Neuron (in vitro differentiated cells): ENCODE measurements at regions not wholly inside any gene's neighbourhood (a gene's known extent, or its start where the extent isn't known, plus 50 kb on each side); places are given as distances from the start of the nearest gene placed in this dataset.
A peak's percentile ranks its signal among the peaks of the same experiment; 100 is the strongest.

Experiments
- H2AFZ ChIP-seq: one replicate; pipeline ENCODE4 v1.6.1; 2013; ENCODE audit warnings: low read depth, mild to moderate bottlenecking, inconsistent platforms, low read length, moderate library complexity
- H3K27me3 ChIP-seq: one replicate; pipeline ENCODE4 v1.6.1; 2013; ENCODE audit warnings: low read length; ENCODE audit not compliant: insufficient read depth
- H3K36me3 ChIP-seq: one replicate; pipeline ENCODE4 v1.6.1; 2013; ENCODE audit warnings: low read length; ENCODE audit not compliant: insufficient read depth
- H3K4me1 ChIP-seq: one replicate; pipeline ENCODE4 v1.6.1; 2013; ENCODE audit warnings: low read length; ENCODE audit not compliant: insufficient read depth
- H3K4me3 ChIP-seq: 2 replicates; pipeline ENCODE4 v1.5.1; 2013; ENCODE audit warnings: mild to moderate bottlenecking, low read length, moderate library complexity
- H3K9me3 ChIP-seq: one replicate; pipeline ENCODE4 v1.6.1; 2013; ENCODE audit warnings: low read length

GRCh38 chr12:91513313-91513712 is 330.7 kb upstream of the DCN start:
- Histone ChIP-seq H3K4me3 (no peak overlapping the region), H2AFZ (no peak overlapping the region), H3K27me3 (no peaks in the 10 kb centered on the region)

GRCh38 chr12:91511795-91512420 is 329.3 kb upstream of the DCN start:
- H3K4me1 ChIP-seq = peaks cover 11% of the 10 kb centered on the region
- H3K9me3 ChIP-seq = no peaks in the 10 kb centered on the region
- H3K36me3 ChIP-seq = no peaks in the 10 kb centered on the region
- no peaks in the 10 kb centered on the region for H3K27me3 ChIP-seq
- peak overlapping the region; percentile 3 for H2AFZ ChIP-seq
- H3K4me3 ChIP-seq = no peak overlapping the region

More at GRCh38 chr12:91513313-91513712, 330.7 kb upstream of the DCN start:
- Histone ChIP-seq H3K4me1 (peaks cover 11% of the 10 kb centered on the region), H3K36me3 (no peaks in the 10 kb centered on the region), H3K9me3 (no peaks in the 10 kb centered on the region)

DNA sequence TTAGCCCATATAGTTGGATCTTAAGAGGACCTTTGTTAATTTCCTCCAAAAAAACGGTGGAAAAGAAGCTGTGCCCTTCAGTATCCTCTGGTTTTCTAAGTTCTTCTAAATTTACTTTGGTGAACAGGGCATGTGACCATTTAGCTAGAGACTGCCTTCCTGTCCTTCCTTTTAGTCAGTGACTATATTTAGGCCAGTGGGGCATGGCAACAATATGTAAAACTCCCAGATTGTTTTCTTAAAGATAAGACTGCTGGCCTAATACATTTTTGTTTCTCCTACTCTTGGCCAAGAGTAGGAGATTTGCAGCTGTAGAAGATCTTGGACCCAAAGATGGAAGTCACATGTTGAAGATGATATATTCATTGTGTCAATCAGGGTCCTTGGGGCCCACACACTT is 325.1 kb upstream of the DCN start:
- peaks cover 10% of the 10 kb centered on the region for H3K4me1 ChIP-seq
- H3K27me3 ChIP-seq = no peaks in the 10 kb centered on the region
- H3K4me3 ChIP-seq = no peak overlapping the region
- H3K9me3 ChIP-seq = peaks cover 2% of the 10 kb centered on the region
- H3K36me3 ChIP-seq = no peaks in the 10 kb centered on the region
- H2AFZ ChIP-seq = no peak overlapping the region

DNA sequence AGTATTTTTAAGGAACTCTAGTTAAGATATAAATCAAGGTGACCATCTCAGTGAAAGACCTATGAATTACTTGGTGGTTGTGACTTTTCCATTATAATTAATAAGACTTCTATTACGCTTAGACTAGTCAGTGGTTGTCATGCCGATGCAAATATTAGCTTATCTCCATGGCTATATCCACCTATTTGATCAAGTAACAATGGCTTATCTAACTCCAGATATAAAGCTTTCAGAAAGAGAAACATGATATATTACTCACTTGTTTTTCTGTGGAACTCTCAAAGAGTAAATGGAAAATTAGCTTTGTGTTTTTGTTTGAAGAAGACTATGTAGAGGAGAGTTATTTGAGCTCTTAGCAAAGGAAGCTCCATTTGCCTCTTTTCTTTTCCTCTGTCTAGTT is 323.8 kb upstream of the DCN start:
- Histone ChIP-seq H3K36me3 (no peaks in the 10 kb centered on the region), H3K4me1 (peaks cover 10% of the 10 kb centered on the region), H3K9me3 (peaks cover 3% of the 10 kb centered on the region), H3K27me3 (no peaks in the 10 kb centered on the region), H3K4me3 (no peak overlapping the region), H2AFZ (no peak overlapping the region)

DNA sequence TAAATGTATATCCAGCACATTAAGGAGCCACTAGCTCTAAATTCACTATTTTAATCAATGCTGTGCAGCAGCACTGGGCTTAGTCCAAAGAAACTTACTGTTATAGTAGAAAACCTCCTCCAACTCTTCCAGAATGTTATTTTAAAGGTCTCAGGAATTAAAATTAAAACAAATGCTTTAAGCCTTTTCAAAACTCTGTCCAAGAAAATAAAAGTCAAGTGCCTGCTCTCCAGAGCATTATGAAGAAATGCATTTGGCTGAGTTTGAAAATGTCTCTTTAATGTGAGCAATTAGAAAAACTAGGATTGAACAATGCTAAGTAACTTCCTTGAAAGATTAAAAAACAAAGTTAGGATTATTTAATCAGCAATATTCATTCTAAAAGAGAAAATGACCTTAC is 322.4 kb upstream of the DCN start:
- H3K4me1 ChIP-seq = peaks cover 6% of the 10 kb centered on the region
- no peak overlapping the region for H2AFZ ChIP-seq
- no peaks in the 10 kb centered on the region for H3K27me3 ChIP-seq
- no peak overlapping the region for H3K4me3 ChIP-seq
- H3K9me3 ChIP-seq = peaks cover 3% of the 10 kb centered on the region
- no peaks in the 10 kb centered on the region for H3K36me3 ChIP-seq

DNA sequence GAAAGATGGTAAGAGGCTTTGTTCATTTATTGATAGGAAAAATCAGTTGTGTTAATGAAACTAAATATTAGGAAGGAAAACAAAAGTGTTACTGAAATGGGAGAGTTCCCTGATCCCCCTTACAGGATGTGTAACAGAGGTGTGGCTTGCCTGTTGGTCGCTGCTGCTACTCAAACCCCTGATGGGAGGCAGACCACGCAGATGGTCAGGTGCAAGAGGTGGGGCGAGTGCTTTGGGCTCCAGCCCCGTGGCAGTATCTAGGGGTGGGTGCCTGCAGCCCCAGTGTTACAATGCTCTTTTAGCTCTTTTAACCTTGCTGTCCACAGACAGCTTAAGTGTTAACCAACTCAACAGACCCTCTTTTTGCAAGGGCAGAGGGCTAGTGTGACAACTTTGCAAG is 319.6 kb upstream of the DCN start:
- Histone ChIP-seq H3K27me3 (no peaks in the 10 kb centered on the region), H2AFZ (no peak overlapping the region), H3K9me3 (peaks cover 3% of the 10 kb centered on the region)

GRCh38 chr12:91496337-91496736 is 313.7 kb upstream of the DCN start:
- H3K27me3 ChIP-seq = no peaks in the 10 kb centered on the region
- H3K36me3 ChIP-seq = no peaks in the 10 kb centered on the region
- no peaks in the 10 kb centered on the region for H3K9me3 ChIP-seq
- H2AFZ ChIP-seq = no peak overlapping the region
- H3K4me3 ChIP-seq = no peak overlapping the region
- H3K4me1 ChIP-seq = peaks cover 2% of the 10 kb centered on the region

More for the DNA sequence above, 319.6 kb upstream of the DCN start:
- Histone ChIP-seq H3K4me3 (no peak overlapping the region), H3K36me3 (no peaks in the 10 kb centered on the region), H3K4me1 (peaks cover 6% of the 10 kb centered on the region)

DNA sequence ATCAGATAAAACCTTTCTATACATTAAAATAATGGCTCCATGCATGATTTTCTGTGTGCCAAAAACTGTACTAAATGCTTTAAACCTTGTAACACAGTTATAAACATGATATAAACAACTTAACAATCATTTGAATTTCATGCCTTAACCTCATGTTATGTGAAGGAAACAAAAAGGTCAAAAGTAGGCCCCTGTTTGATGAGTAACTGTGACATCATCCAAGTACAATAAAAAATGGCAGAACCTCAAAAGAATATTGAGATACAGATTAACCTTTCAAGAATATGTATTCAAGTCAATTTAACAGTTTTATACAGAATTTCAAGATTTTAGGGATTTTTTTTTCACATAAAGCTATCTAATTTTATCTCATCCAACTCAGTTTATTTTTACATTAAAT is 310.7 kb upstream of the DCN start:
- H3K36me3 ChIP-seq = no peaks in the 10 kb centered on the region

DNA sequence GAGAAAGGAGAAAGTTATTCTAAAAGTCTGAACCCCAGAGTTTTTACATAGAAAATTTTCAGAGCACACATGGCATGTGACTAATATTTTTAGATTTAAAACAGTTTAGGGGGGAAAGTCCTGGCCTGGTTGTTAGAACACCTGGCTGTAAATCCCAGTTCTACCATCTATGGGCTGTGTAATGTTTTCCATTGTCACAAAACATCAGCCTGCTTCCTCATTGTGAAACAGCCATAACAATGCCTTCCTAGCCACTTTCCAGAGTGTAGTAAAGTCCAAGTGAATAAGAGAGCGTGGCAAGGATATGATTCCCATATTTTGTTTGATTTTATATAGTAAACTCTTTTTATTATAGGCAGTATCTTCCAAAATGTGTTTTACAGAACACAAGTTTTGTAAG is 310.0 kb upstream of the DCN start:
- no peak overlapping the region for H2AFZ ChIP-seq

More for the DNA sequence above, 310.7 kb upstream of the DCN start:
- no peak overlapping the region for H3K4me3 ChIP-seq
- H2AFZ ChIP-seq = no peak overlapping the region
- no peaks in the 10 kb centered on the region for H3K9me3 ChIP-seq
- H3K27me3 ChIP-seq = no peaks in the 10 kb centered on the region
- peaks cover 2% of the 10 kb centered on the region for H3K4me1 ChIP-seq

GRCh38 chr12:91490667-91491311 is 308.2 kb upstream of the DCN start:
- Histone ChIP-seq H3K4me3 (no peak overlapping the region), H3K9me3 (no peaks in the 10 kb centered on the region), H3K36me3 (no peaks in the 10 kb centered on the region), H3K27me3 (no peaks in the 10 kb centered on the region), H2AFZ (no peak overlapping the region), H3K4me1 (peaks cover 2% of the 10 kb centered on the region)

More for the DNA sequence above, 310.0 kb upstream of the DCN start:
- no peaks in the 10 kb centered on the region for H3K9me3 ChIP-seq
- no peaks in the 10 kb centered on the region for H3K36me3 ChIP-seq
- no peaks in the 10 kb centered on the region for H3K27me3 ChIP-seq
- peaks cover 2% of the 10 kb centered on the region for H3K4me1 ChIP-seq
- no peak overlapping the region for H3K4me3 ChIP-seq

GRCh38 chr12:91483471-91483985 is 300.9 kb upstream of the DCN start:
- H3K9me3 ChIP-seq = no peaks in the 10 kb centered on the region
- H3K4me3 ChIP-seq = no peak overlapping the region
- H2AFZ ChIP-seq = no peak overlapping the region
- no peaks in the 10 kb centered on the region for H3K27me3 ChIP-seq
- H3K36me3 ChIP-seq = no peaks in the 10 kb centered on the region
- peaks cover 3% of the 10 kb centered on the region for H3K4me1 ChIP-seq

- Histone ChIP-seq H2AFZ (no peak overlapping the region), H3K27me3 (no peaks in the 10 kb centered on the region), H3K36me3 (no peaks in the 10 kb centered on the region), H3K4me1 (peaks cover 3% of the 10 kb centered on the region), H3K9me3 (no peaks in the 10 kb centered on the region), H3K4me3 (no peak overlapping the region)
Observed at GRCh38 chr12:91482231-91482630, 299.6 kb upstream of the DCN start.

GRCh38 chr12:91478500-91478899 is 295.9 kb upstream of the DCN start:
- Histone ChIP-seq H3K9me3 (no peaks in the 10 kb centered on the region), H3K4me1 (peaks cover 2% of the 10 kb centered on the region), H2AFZ (no peak overlapping the region), H3K36me3 (no peaks in the 10 kb centered on the region), H3K4me3 (no peak overlapping the region), H3K27me3 (no peaks in the 10 kb centered on the region)
